Lower leg skin (tissue), 4 donors: ENCODE measurements at regions not wholly inside any gene's neighbourhood (a gene's known extent, or its start where the extent isn't known, plus 50 kb on each side); places are given as distances from the start of the nearest gene placed in this dataset.

ENCODE experiments used
- DNase-seq, 2 donors: peaks; one replicate each; pipeline ENCODE4 v3.0.0-alpha.2; 2019; ENCODE audit warnings: low spot score in 2 of 2
- H3K4me3 ChIP-seq: fragments of 200-600 bp; sonication (generic); 2 replicates; pipeline ENCODE4 v1.5.1; 2017; ENCODE audit warnings: mild to moderate bottlenecking, low read depth; ENCODE audit not compliant: poor library complexity, severe bottlenecking
- POLR2A ChIP-seq, 2 donors: fragments of 450-650 bp; IDR thresholded peaks; one replicate each; pipeline ENCODE4 v1.6.1; 2016 to 2017; ENCODE audit warnings: antibody characterized with exemption in 2 of 2, mild to moderate bottlenecking in 1 of 2, moderate library complexity in 1 of 2
- WGBS, 2 donors: methylation state at CpG; one replicate each; pipeline ENCODE4 v1.1.5; 2018; 5-methylcytosine and 5-hydroxymethylcytosine counted together
- intact Hi-C: fragments of 100-400 bp; cut with DNase I; formaldehyde crosslinking; loops from one replicate; pipeline ENCODE4 v1.15.0; 2023; ENCODE audit warnings: low total_unique reads
- TF ChIP-seq, protein P1 (sequence below), 3 donors: fragments of 450-650 bp; IDR thresholded peaks; one replicate each; pipeline ENCODE4 v1.5.1; 2016; ENCODE audit warnings: antibody characterized with exemption in 3 of 3, mild to moderate bottlenecking in 3 of 3, moderate library complexity in 2 of 3

- no peak for DNase-seq
- TF ChIP-seq POLR2A (IDR thresholded peaks at IDR 0.05): no peak
- TF ChIP-seq, protein P1, sequence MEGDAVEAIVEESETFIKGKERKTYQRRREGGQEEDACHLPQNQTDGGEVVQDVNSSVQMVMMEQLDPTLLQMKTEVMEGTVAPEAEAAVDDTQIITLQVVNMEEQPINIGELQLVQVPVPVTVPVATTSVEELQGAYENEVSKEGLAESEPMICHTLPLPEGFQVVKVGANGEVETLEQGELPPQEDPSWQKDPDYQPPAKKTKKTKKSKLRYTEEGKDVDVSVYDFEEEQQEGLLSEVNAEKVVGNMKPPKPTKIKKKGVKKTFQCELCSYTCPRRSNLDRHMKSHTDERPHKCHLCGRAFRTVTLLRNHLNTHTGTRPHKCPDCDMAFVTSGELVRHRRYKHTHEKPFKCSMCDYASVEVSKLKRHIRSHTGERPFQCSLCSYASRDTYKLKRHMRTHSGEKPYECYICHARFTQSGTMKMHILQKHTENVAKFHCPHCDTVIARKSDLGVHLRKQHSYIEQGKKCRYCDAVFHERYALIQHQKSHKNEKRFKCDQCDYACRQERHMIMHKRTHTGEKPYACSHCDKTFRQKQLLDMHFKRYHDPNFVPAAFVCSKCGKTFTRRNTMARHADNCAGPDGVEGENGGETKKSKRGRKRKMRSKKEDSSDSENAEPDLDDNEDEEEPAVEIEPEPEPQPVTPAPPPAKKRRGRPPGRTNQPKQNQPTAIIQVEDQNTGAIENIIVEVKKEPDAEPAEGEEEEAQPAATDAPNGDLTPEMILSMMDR (IDR thresholded peaks at IDR 0.05): no peak
- 77 to 87% methylated on average over 4 of the region's 4 CpGs for WGBS, 2 donors
- H3K4me3 ChIP-seq: no peak overlapping the region
- intact Hi-C loops: no loop called here
These were observed 55.8 kb upstream of the SLC6A6 start for GRCh38 chr3:14346642-14347041.

DNA sequence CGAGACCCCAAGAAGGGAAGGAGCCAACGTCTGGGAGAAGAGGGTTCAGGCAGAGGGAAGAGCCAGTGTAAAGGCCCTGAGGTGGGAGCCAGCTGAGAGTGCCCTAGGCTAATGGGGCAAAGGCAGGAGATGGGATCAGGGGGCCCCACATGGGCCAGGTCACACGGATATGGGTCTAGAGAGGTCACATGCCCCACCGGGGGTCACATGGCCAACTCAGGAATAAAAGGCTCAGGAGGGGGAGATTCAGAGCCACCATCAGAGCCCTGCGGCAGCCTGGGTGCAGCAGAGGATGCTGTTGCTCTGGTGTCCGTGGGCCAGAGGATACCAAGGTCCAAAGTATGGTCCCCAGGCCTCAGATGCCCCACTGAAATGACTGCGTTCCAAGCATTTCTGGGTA is 55.3 kb upstream of the SLC6A6 start:
- H3K4me3 ChIP-seq: no peak overlapping the region
- no peak for TF ChIP-seq POLR2A (IDR thresholded peaks at IDR 0.05)
- TF ChIP-seq, protein P1 (IDR thresholded peaks at IDR 0.05): no peak
- DNase-seq: no peak
- intact Hi-C loops: no loop called here
- 82 to 90% methylated on average over 7 of the region's 7 CpGs for WGBS, 2 donors

GRCh38 chr3:14351617-14352001 is 50.8 kb upstream of the SLC6A6 start:
- no peak for DNase-seq
- TF ChIP-seq, protein P1 (IDR thresholded peaks at IDR 0.05): no peak
- TF ChIP-seq POLR2A (IDR thresholded peaks at IDR 0.05): no peak
- H3K4me3 ChIP-seq: no peak overlapping the region
- 74 to 81% methylated on average over 6 of the region's 6 CpGs for WGBS, 2 donors
- intact Hi-C loops: no loop called here

DNA sequence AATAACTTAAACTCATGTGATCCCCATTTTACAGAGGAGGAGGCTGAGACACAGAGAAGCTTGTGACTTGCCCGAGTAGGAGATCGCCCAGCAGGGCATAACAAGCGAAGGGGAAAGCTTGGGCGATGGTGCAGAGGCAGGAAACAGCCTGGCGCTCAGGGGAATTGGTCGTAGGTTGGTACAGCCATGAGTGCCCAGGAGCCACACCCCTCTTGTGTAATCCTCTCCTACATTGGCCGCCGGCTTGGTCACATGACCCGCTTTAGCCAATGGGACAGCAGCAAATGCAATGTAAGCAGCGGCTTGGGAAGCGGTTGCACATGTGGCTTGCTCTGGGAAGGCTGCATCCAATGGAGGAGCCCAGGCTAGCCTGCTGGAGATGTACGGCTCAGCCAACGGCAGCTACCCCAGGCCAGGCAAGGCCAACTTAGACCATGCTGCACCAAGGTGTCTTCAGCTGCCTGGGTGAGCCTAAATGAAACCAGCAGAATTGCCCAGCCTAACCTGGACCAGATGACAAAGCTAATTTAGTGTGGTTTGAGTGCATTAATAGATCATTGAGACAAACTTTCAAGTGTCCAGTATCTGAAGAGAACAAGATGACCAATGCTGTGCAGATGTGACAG is 50.3 kb upstream of the SLC6A6 start:
- intact Hi-C loops: no loop called here

More for the DNA sequence above, 50.3 kb upstream of the SLC6A6 start:
- TF ChIP-seq POLR2A (IDR thresholded peaks at IDR 0.05): no peak
- TF ChIP-seq, protein P1 (IDR thresholded peaks at IDR 0.05): no peak
- WGBS, 2 donors: 91 to 94% methylated on average over 12 to 13 of the region's 13 CpGs
- H3K4me3 ChIP-seq: no peak overlapping the region
- DNase-seq: no peak
